Loucy (cell line): ENCODE measurements at regions not wholly inside any gene's neighbourhood (a gene's known extent, or its start where the extent isn't known, plus 50 kb on each side); places are given as distances from the start of the nearest gene placed in this dataset.

Experiments
- EZH2phosphoT487 ChIP-seq: fragments of 200-600 bp; IDR thresholded peaks from 2 replicates; pipeline ENCODE4 v1.6.1; 2018; ENCODE audit warnings: antibody characterized with exemption, mild to moderate bottlenecking, moderate library complexity, borderline replicate concordance
- TF ChIP-seq, protein P1 (sequence below): fragments of 200-600 bp; sonication (generic); conservative IDR thresholded peaks from 2 replicates; pipeline ENCODE4 v1.5.1; 2014; ENCODE audit warnings: mild to moderate bottlenecking, antibody characterized with exemption, low read length

DNA sequence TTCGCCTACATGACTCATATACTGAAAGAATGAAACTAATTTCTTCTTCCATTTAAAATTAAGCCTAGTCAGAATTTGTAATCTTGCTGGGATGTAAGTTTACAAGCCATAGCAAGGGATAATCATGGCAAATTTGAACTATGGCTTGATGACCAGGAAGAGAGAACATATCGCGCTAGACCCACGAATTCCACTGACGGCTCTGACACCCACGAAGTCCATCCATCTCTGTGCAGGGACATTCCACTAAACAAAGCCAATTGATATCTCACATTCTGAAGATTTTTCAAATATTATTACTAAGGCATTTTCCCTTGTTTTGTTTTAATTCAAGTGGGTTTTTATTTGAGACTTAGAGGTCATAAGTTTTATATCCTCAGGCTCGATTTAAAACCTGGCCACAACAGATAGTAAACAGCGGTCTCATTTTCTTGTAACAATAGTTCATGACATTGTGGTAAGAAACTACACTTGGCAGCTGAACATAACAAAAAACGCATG lies 113.0 kb downstream of the QPCT start:
- TF ChIP-seq, protein P1, sequence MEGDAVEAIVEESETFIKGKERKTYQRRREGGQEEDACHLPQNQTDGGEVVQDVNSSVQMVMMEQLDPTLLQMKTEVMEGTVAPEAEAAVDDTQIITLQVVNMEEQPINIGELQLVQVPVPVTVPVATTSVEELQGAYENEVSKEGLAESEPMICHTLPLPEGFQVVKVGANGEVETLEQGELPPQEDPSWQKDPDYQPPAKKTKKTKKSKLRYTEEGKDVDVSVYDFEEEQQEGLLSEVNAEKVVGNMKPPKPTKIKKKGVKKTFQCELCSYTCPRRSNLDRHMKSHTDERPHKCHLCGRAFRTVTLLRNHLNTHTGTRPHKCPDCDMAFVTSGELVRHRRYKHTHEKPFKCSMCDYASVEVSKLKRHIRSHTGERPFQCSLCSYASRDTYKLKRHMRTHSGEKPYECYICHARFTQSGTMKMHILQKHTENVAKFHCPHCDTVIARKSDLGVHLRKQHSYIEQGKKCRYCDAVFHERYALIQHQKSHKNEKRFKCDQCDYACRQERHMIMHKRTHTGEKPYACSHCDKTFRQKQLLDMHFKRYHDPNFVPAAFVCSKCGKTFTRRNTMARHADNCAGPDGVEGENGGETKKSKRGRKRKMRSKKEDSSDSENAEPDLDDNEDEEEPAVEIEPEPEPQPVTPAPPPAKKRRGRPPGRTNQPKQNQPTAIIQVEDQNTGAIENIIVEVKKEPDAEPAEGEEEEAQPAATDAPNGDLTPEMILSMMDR, result no peak
- TF ChIP-seq EZH2phosphoT487, result no peak
